Testis (tissue), 2 donors: ENCODE measurements at regions not wholly inside any gene's neighbourhood (a gene's known extent, or its start where the extent isn't known, plus 50 kb on each side); places are given as distances from the start of the nearest gene placed in this dataset.

Experiments
- POLR2A ChIP-seq: fragments of 450-650 bp; IDR thresholded peaks from one replicate; pipeline ENCODE4 v1.6.1; 2017; ENCODE audit warnings: antibody characterized with exemption, mild to moderate bottlenecking, moderate library complexity
- TF ChIP-seq, protein P1 (sequence below), 3 experiments: fragments of 450-650 bp in 2 of 3; fragments of 200-600 bp in 1 of 3; sonication (generic) in 1 of 3; IDR thresholded peaks; one replicate each; pipeline ENCODE4 v1.5.1; 2016 to 2019; ENCODE audit warnings: antibody characterized with exemption in 3 of 3, mild to moderate bottlenecking in 2 of 3, moderate library complexity in 1 of 3

DNA sequence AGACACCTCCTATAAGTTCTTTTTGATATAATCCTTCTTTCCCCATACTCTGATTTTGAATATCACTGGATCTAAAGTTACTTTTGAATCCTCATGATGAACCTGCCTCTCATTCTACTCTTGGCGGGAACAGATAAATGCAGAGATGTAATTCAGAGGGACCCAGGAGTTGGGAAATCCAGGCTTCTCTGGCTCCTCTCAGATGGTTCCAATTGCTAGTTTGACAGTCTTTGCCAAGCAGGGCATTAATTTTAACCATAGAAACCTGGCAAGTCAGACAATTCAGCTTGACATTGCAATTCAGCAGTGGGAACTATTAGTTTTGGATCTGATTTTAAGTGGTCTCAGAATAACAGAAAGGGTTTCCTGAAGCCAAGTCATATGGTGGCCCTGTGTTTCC, 67.3 kb upstream of the KLF12 start:
- no peak for TF ChIP-seq POLR2A
- TF ChIP-seq, protein P1, sequence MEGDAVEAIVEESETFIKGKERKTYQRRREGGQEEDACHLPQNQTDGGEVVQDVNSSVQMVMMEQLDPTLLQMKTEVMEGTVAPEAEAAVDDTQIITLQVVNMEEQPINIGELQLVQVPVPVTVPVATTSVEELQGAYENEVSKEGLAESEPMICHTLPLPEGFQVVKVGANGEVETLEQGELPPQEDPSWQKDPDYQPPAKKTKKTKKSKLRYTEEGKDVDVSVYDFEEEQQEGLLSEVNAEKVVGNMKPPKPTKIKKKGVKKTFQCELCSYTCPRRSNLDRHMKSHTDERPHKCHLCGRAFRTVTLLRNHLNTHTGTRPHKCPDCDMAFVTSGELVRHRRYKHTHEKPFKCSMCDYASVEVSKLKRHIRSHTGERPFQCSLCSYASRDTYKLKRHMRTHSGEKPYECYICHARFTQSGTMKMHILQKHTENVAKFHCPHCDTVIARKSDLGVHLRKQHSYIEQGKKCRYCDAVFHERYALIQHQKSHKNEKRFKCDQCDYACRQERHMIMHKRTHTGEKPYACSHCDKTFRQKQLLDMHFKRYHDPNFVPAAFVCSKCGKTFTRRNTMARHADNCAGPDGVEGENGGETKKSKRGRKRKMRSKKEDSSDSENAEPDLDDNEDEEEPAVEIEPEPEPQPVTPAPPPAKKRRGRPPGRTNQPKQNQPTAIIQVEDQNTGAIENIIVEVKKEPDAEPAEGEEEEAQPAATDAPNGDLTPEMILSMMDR (IDR thresholded peaks at IDR 0.05) = no peak
